Neural cell (in vitro differentiated cells): ENCODE measurements at regions not wholly inside any gene's neighbourhood (a gene's known extent, or its start where the extent isn't known, plus 50 kb on each side); places are given as distances from the start of the nearest gene placed in this dataset.

Source experiments
- EP300 ChIP-seq: fragments of 450-650 bp; conservative IDR thresholded peaks from 2 replicates; pipeline ENCODE4 v1.6.1; 2014; ENCODE audit warnings: antibody characterized with exemption, mild to moderate bottlenecking, moderate library complexity; ENCODE audit not compliant: poor library complexity, severe bottlenecking
- EZH2 ChIP-seq: fragments of 200-600, 300-800 bp; shearing (Covaris generic), sonication (generic); IDR thresholded peaks from 2 replicates; pipeline ENCODE4 v1.6.1; 2014; ENCODE audit warnings: antibody characterized with exemption, low read length, borderline replicate concordance, mild to moderate bottlenecking; ENCODE audit not compliant: insufficient read depth, poor library complexity, severe bottlenecking
- TF ChIP-seq, protein P1 (sequence below): fragments of 450-650 bp; IDR thresholded peaks from 2 replicates; pipeline ENCODE4 v1.5.1; 2014; ENCODE audit warnings: antibody characterized with exemption, mild to moderate bottlenecking, moderate library complexity; ENCODE audit not compliant: poor library complexity, severe bottlenecking

DNA sequence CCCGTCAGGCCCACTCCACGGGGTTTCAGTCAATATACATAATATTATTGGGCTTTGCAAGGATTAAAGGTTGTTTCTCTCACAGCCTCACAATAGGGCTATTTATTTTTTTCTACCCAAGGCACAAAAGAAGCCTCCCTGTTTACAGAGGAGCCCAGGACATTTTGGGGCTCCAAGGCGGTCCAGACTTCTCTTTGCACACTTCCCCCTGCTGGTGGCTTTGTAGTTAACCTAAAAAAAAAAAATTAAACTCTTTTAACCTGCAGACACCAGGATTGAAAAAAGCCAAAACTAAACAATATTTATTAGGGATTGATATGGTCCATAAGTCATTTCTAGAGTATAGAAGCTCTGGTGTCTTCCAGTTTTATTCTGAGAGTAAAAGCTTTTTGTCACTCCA is 169.7 kb upstream of the ZFHX3 start:
- TF ChIP-seq, protein P1, sequence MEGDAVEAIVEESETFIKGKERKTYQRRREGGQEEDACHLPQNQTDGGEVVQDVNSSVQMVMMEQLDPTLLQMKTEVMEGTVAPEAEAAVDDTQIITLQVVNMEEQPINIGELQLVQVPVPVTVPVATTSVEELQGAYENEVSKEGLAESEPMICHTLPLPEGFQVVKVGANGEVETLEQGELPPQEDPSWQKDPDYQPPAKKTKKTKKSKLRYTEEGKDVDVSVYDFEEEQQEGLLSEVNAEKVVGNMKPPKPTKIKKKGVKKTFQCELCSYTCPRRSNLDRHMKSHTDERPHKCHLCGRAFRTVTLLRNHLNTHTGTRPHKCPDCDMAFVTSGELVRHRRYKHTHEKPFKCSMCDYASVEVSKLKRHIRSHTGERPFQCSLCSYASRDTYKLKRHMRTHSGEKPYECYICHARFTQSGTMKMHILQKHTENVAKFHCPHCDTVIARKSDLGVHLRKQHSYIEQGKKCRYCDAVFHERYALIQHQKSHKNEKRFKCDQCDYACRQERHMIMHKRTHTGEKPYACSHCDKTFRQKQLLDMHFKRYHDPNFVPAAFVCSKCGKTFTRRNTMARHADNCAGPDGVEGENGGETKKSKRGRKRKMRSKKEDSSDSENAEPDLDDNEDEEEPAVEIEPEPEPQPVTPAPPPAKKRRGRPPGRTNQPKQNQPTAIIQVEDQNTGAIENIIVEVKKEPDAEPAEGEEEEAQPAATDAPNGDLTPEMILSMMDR, result no peak
- TF ChIP-seq EP300, result no peak
- TF ChIP-seq EZH2, result no peak
